Transverse colon (tissue), 4 donors: ENCODE measurements at regions not wholly inside any gene's neighbourhood (a gene's known extent, or its start where the extent isn't known, plus 50 kb on each side); places are given as distances from the start of the nearest gene placed in this dataset.

Experiments
- EP300 ChIP-seq: sonication (generic); formaldehyde crosslinking; IDR thresholded peaks from one replicate; pipeline ENCODE4 v1.6.1; 2017; ENCODE audit warnings: antibody characterized with exemption, low read depth
- POLR2A ChIP-seq: fragments of 450-650 bp; IDR thresholded peaks from one replicate; pipeline ENCODE4 v1.6.1; 2016; ENCODE audit warnings: antibody characterized with exemption, mild to moderate bottlenecking, moderate library complexity
- POLR2AphosphoS5 ChIP-seq, 3 donors: sonication (generic); formaldehyde crosslinking; IDR thresholded peaks; one replicate each; pipeline ENCODE4 v1.6.1; 2016; ENCODE audit warnings: antibody characterized with exemption in 3 of 3
- TF ChIP-seq, protein P1 (sequence below), 5 experiments: fragments of 200-600 bp in 3 of 5; fragments of 450-650 bp in 2 of 5; sonication (generic) in 3 of 5; IDR thresholded peaks; 1 replicate in 2 of 5; 2 replicates in 3 of 5; pipeline ENCODE4 v1.5.1; 2016 to 2017; ENCODE audit warnings: antibody characterized with exemption in 5 of 5, inconsistent platforms in 3 of 5, mild to moderate bottlenecking in 2 of 5, moderate library complexity in 1 of 5

DNA sequence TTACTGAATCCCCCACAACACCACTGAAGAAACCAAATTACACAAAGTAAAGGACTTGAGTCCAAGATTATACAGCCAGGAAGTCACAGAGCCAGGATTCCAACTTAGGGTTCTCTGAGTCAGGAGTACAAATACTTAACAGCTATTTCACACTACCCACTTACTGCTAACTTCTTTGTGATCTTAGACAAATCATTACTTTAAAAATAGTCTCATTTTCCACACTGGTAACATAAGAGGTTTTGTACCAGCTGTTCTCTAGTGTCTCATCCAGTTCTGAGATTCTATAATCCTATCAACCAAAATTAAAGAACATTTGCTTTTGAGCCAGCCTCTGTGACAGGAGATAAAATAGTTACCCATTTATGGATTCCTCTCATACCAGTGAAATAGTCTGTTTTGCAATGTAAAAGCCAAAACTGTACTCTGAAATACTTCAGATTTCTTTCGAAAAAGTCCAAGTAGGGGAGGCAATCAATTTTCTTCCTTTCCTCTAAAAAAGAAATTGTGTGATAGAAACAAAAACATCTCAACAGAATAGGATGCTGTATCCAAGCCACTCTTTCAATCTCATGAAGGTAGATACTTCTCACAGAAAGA, 157.6 kb downstream of the LRATD1 start:
- TF ChIP-seq, protein P1, sequence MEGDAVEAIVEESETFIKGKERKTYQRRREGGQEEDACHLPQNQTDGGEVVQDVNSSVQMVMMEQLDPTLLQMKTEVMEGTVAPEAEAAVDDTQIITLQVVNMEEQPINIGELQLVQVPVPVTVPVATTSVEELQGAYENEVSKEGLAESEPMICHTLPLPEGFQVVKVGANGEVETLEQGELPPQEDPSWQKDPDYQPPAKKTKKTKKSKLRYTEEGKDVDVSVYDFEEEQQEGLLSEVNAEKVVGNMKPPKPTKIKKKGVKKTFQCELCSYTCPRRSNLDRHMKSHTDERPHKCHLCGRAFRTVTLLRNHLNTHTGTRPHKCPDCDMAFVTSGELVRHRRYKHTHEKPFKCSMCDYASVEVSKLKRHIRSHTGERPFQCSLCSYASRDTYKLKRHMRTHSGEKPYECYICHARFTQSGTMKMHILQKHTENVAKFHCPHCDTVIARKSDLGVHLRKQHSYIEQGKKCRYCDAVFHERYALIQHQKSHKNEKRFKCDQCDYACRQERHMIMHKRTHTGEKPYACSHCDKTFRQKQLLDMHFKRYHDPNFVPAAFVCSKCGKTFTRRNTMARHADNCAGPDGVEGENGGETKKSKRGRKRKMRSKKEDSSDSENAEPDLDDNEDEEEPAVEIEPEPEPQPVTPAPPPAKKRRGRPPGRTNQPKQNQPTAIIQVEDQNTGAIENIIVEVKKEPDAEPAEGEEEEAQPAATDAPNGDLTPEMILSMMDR (IDR thresholded peaks at IDR 0.05): no peak
- TF ChIP-seq POLR2AphosphoS5 (IDR thresholded peaks at IDR 0.05) (no peak), POLR2A (no peak), EP300 (no peak)
